ENCODE measurements at regions not wholly inside any gene's neighbourhood (a gene's known extent, or its start where the extent isn't known, plus 50 kb on each side); places are given as distances from the start of the nearest gene placed in this dataset.

DNA sequence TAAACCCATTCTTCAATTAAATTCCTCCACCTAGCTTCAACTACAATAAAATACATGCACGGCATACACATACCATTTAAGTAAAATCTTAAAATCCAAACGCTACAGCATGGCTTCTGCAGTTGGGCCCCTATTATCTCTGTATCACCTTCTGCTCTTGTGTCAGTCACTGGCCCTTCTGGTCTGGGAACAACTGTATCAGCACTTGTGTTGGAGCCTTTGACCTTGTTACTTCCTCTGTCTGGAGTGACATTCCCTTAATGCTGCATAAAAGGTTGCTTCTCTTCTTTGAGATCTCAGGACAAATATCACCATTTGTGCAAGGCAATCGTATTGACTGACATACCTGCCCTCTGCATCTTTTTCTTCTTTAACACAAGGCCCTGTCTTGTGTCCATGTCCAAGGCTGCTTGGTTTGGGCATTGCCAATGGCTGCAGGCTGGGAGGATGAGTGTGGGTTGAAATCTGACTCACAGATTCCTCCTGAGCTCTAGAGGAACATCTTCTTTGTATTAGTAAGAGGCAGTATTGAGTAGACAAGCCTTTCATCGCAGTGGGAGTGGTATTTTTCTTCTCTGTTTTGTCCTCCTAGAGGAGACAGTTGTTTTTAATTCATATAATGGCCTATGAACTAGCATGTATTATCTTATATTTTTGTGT is 267.8 kb upstream of the TRIB2 start:
- Histone ChIP-seq H3K27me3 (no peaks in the 10 kb centered on the region), H3K27ac (no peak overlapping the region), H3K36me3 (no peaks in the 10 kb centered on the region), H3K4me3 (no peak overlapping the region), H3K9me3 (no peaks in the 10 kb centered on the region), H3K4me1 (peaks cover 0 to 15% of the 10 kb centered on the region in 2 donors)
- ATAC-seq, result no peak
- no peak for DNase-seq
- intact Hi-C loops (cut with DNase I), result no loop called here
- no peak for TF ChIP-seq CTCF (IDR thresholded peaks at IDR 0.05)

DNA sequence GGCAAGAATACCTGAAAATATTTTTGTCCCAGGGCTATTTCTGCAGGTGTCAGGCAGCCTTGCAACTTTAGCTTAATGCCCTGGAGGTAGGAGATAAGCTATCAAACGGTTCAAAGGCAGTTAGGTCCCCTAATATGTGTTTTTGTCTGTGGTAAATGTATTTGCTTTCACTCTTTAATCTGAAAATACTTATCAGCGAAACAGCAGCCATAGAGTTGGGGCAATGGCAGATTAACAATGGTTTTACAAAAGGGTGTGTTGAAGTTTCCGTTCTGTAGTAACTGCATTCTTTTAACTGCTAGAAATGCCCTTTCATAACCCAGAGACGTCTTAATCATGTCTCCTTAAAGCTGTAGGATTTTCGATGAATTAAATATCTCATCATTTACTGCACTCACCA is 265.0 kb upstream of the TRIB2 start:
- H3K27ac ChIP-seq, result peak overlapping the region; percentile 17 to 67
- no peak for ATAC-seq
- TF ChIP-seq CTCF (IDR thresholded peaks at IDR 0.05), result no peak
- H3K4me3 ChIP-seq, result no peak overlapping the region
- no peak for DNase-seq
- H3K36me3 ChIP-seq, result no peaks in the 10 kb centered on the region
- no peaks in the 10 kb centered on the region for H3K9me3 ChIP-seq
- no peaks in the 10 kb centered on the region for H3K27me3 ChIP-seq
- intact Hi-C loops (cut with DNase I), result no loop called here
- H3K4me1 ChIP-seq, result peaks cover 2 to 23% of the 10 kb centered on the region in 2 donors

DNA sequence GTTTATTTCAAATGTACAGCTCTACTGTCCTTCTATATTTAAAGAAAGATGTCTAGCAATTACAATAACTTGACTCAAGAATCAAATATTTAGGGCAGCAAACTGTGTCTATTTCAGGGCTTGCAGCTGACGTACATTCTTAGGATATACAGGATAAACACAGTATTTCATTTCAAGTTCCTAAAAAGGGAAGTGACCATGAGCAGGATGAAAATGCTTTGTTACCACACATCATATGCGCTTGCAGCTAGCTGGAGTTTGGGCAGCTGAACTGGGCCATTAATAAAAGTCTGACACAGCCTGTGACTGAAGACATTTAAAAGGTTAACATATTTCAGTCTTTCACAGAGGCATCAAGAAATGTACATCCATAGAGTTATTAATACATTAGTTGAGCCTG is 264.6 kb upstream of the TRIB2 start:
- Histone ChIP-seq H3K9me3 (no peaks in the 10 kb centered on the region), H3K4me3 (no peak overlapping the region), H3K4me1 (peaks cover 6 to 27% of the 10 kb centered on the region in 2 donors), H3K36me3 (no peaks in the 10 kb centered on the region), H3K27ac (peak overlapping the region; percentile 17 to 67), H3K27me3 (no peaks in the 10 kb centered on the region)
- intact Hi-C loops (cut with DNase I), result no loop called here
- peak; percentile 4 for ATAC-seq
- TF ChIP-seq CTCF (IDR thresholded peaks at IDR 0.05), result no peak
- peak in 1 of 4 donors; percentile 26 for DNase-seq

DNA sequence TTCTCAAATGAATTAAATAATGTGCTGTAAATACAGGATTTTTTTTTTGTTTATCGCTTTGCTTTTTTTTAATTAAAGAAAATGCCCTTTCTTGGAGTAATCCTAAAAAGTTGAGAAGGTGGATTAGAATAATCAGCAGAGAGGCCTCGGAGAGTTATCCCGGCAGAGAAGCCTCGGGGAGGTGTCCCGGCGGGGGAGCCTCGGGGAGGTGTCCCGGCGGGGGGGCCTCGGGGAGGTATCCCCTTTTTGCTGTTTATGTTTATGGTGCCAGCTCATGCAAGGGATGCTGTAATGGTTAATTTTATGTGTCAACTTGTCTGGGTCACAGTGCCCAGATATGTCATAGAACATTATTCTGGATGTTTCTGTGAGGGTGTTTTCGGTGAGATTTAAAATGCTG is 263.0 kb upstream of the TRIB2 start:
- H3K4me1 ChIP-seq, result peaks cover 12 to 38% of the 10 kb centered on the region in 2 donors
- intact Hi-C loops (cut with DNase I), result no loop called here
- TF ChIP-seq CTCF (IDR thresholded peaks at IDR 0.05), result no peak
- no peaks in the 10 kb centered on the region for H3K36me3 ChIP-seq
- no peaks in the 10 kb centered on the region for H3K9me3 ChIP-seq
- no peak overlapping the region for H3K4me3 ChIP-seq
- DNase-seq, result no peak
- no peak overlapping the region for H3K27ac ChIP-seq
- no peak for ATAC-seq
- H3K27me3 ChIP-seq, result no peaks in the 10 kb centered on the region

DNA sequence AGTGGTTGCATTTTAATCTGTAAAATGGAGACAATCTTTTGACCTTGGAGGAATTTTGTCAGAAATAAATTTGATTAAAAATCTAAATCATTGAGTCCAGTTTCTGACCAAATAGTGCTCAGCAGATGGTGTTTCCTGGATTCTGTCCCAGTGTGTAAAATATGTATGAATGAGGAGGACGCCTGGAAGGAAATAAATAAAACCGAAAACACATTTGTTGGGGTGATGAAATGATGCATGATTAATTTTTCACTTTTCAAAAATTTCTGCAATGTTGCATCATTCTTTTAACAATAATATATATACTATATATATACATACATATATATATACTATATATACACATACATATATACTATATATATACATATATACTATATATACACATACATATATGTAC is 261.1 kb upstream of the TRIB2 start:
- no peak for TF ChIP-seq CTCF (IDR thresholded peaks at IDR 0.05)
- Histone ChIP-seq H3K27ac (no peak overlapping the region), H3K36me3 (no peaks in the 10 kb centered on the region), H3K4me1 (peaks cover 12 to 38% of the 10 kb centered on the region in 2 donors), H3K4me3 (no peak overlapping the region), H3K9me3 (no peaks in the 10 kb centered on the region), H3K27me3 (no peaks in the 10 kb centered on the region)
- intact Hi-C loops (cut with DNase I), result no loop called here
- ATAC-seq (no peak), DNase-seq (peak in 1 of 4 donors; percentile 21)

Measured in left lung (tissue), 4 donors.